Right atrium auricular region (tissue), 2 donors: ENCODE measurements at regions not wholly inside any gene's neighbourhood (a gene's known extent, or its start where the extent isn't known, plus 50 kb on each side); places are given as distances from the start of the nearest gene placed in this dataset.

ENCODE experiments used
- DNase-seq: peaks from one replicate; pipeline ENCODE4 v3.0.0-alpha.2; 2019; ENCODE audit warnings: low spot score
- H3K27ac ChIP-seq, 2 donors: fragments of 200-600 bp; sonication (generic); 1 replicate in 1 of 2; 2 replicates in 1 of 2; pipeline ENCODE4 v1.5.1; 2016 to 2019
- H3K27me3 ChIP-seq, 2 donors: fragments of 200-600 bp; sonication (generic); one replicate each; pipeline versions ENCODE4 v1.5.1 to v1.6.0; 2017 to 2019
- H3K36me3 ChIP-seq: fragments of 200-600 bp; sonication (generic); one replicate; pipeline ENCODE4 v1.5.1; 2016
- H3K4me1 ChIP-seq, 2 donors: fragments of 200-600 bp; sonication (generic); one replicate each; pipeline versions ENCODE4 v1.5.1 to v1.6.0; 2017 to 2019
- H3K4me3 ChIP-seq, 2 donors: fragments of 200-600 bp; sonication (generic); 1 replicate in 1 of 2; 2 replicates in 1 of 2; pipeline ENCODE4 v1.5.1; 2017 to 2019; ENCODE audit warnings: mild to moderate bottlenecking in 1 of 2, moderate library complexity in 1 of 2
- H3K9me3 ChIP-seq, 2 donors: fragments of 200-600 bp; sonication (generic); one replicate each; pipeline ENCODE4 v1.5.1; 2019
- CTCF ChIP-seq, 2 donors: fragments of 200-600 bp; sonication (generic); IDR thresholded peaks; one replicate each; pipeline ENCODE4 v1.5.1; 2019; ENCODE audit warnings: antibody characterized with exemption in 2 of 2

DNA sequence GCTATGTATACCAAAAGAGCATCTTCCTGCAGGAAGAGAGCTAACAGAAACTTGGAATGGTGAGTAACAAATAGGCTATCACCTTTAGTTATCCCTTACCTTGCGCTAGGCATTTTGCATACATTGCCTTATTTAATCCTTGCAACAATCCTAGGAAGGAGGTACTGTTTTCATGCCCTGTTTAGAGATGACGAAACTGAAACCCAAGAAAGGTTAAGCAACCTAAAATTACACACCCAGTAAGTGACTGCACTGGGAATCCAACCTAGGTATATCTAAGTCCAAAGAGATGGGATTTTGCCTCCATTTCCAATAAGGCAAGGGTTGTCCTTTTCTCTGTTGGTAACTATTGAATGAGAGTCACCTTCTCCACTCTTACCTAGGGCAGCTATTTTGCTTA is 144.5 kb downstream of the TM2D1 start:
- no peaks in the 10 kb centered on the region for H3K27me3 ChIP-seq
- DNase-seq: no peak
- H3K4me3 ChIP-seq: no peak overlapping the region
- no peaks in the 10 kb centered on the region for H3K9me3 ChIP-seq
- no peaks in the 10 kb centered on the region for H3K36me3 ChIP-seq
- no peak overlapping the region for H3K27ac ChIP-seq
- TF ChIP-seq CTCF (IDR thresholded peaks at IDR 0.05): no peak
- no peaks in the 10 kb centered on the region for H3K4me1 ChIP-seq

DNA sequence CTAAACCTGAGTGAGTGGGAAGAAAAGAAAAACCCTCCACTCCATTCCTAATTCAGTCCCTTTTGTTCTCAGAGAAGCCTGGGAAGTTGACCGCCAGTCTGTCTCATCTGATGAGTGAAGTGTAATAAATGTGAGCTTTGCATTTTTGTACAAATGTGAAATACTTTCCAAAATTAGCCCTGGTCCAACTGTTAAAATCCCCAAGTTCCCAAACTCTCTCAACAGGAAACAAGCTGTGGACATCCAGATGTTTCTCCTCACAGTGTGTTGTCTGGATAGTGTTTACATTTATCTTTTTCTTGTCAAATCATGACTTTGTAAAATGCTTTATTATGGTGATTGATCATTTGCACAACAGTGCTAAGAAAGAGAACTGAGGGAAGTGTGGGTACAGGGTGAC is 145.1 kb downstream of the TM2D1 start:
- H3K4me3 ChIP-seq: no peak overlapping the region
- H3K4me1 ChIP-seq: no peaks in the 10 kb centered on the region
- H3K27ac ChIP-seq: no peak overlapping the region

GRCh38 chr1:61572046-61572445 is 152.9 kb downstream of the TM2D1 start:
- no peak overlapping the region for H3K27ac ChIP-seq
- H3K4me3 ChIP-seq: no peak overlapping the region
- no peak for DNase-seq
- no peaks in the 10 kb centered on the region for H3K9me3 ChIP-seq
- H3K4me1 ChIP-seq: no peaks in the 10 kb centered on the region
- TF ChIP-seq CTCF (IDR thresholded peaks at IDR 0.05): no peak
- H3K36me3 ChIP-seq: no peaks in the 10 kb centered on the region
- no peaks in the 10 kb centered on the region for H3K27me3 ChIP-seq

More for the DNA sequence above, 145.1 kb downstream of the TM2D1 start:
- Histone ChIP-seq H3K36me3 (no peaks in the 10 kb centered on the region), H3K9me3 (no peaks in the 10 kb centered on the region), H3K27me3 (no peaks in the 10 kb centered on the region)
- TF ChIP-seq CTCF (IDR thresholded peaks at IDR 0.05): no peak
- no peak for DNase-seq

- no peak for DNase-seq
- Histone ChIP-seq H3K9me3 (peaks cover 6 to 18% of the 10 kb centered on the region in 2 donors), H3K4me1 (no peaks in the 10 kb centered on the region), H3K27me3 (no peaks in the 10 kb centered on the region), H3K4me3 (no peak overlapping the region), H3K36me3 (no peaks in the 10 kb centered on the region), H3K27ac (no peak overlapping the region)
- TF ChIP-seq CTCF (IDR thresholded peaks at IDR 0.05): no peak
Measured at GRCh38 chr1:61570191-61570590, 154.8 kb downstream of the TM2D1 start.

GRCh38 chr1:61569303-61569621 is 155.7 kb downstream of the TM2D1 start:
- no peak for TF ChIP-seq CTCF (IDR thresholded peaks at IDR 0.05)
- no peak overlapping the region for H3K27ac ChIP-seq
- H3K4me1 ChIP-seq: no peaks in the 10 kb centered on the region
- no peak for DNase-seq
- H3K36me3 ChIP-seq: no peaks in the 10 kb centered on the region
- H3K9me3 ChIP-seq: peaks cover 6 to 23% of the 10 kb centered on the region in 2 donors
- no peak overlapping the region for H3K4me3 ChIP-seq
- no peaks in the 10 kb centered on the region for H3K27me3 ChIP-seq

DNA sequence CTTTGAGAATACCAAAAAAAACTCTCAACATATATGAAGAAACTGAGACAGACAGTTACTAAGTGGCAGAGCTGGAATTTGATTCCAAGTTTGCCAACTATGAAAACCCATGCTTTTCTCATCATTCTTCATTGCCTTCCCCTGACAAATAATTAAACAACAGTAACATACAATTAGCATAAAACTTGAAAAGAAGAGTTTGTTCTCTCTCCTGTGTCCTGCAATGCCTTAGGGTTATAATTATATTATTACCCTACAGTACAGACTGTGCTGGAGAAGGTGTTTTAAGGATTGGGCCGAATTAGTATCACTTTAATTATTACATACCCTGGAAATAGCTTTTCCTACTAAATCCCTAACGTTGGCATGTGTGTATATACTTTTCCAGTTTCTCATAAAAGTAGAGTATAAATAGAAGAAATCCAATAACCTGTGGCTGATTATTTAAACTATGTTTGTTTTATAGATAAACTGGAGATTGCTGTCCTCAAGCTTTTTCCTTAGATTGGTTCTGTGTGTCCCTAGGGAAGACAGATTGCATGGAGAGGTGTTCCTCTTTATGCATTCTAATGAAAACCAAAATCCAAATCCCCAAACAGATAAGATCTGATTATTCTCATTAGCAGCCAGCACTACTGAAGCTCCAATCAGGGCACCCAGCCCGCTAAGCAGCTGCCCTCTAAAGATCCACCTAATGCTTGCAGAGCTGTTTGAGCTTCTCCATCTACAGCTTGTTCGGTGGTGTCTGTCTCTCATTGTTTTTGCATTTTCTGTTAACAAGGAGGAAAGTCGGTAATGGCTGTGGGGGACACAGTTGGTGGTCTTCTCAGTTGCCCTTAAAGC is 156.3 kb downstream of the TM2D1 start:
- DNase-seq: no peak
- Histone ChIP-seq H3K36me3 (no peaks in the 10 kb centered on the region), H3K9me3 (peaks cover 6 to 23% of the 10 kb centered on the region in 2 donors), H3K27me3 (no peaks in the 10 kb centered on the region), H3K27ac (no peak overlapping the region), H3K4me1 (no peaks in the 10 kb centered on the region), H3K4me3 (no peak overlapping the region)
- TF ChIP-seq CTCF (IDR thresholded peaks at IDR 0.05): no peak
